ENCODE measurements at regions not wholly inside any gene's neighbourhood (a gene's known extent, or its start where the extent isn't known, plus 50 kb on each side); places are given as distances from the start of the nearest gene placed in this dataset.

DNA sequence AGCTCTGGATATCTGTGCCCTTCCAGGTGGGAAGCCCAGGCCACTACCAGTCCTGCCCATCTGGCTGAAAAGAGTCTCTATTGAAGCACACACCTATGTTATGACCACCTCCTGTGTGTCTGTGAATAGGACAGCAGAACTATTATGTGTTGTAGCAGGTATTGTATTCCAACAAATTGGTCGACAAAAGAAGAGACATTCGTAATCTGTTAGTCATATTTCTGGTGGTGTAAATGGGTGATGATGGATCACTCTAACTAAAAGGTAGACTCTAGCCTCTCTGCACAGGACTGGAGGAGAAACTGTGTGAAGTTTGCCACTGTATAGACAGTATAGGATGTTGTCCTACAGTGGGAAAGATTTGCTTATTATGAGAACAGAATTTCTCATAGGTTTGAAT lies 416.1 kb downstream of the TMEM38B start:
- no peak for TF ChIP-seq TAF1 (IDR thresholded peaks at IDR 0.05; ENCODE audit: borderline replicate concordance, insufficient read depth, low read length)
- TF ChIP-seq POLR2AphosphoS5 (IDR thresholded peaks at IDR 0.05; ENCODE audit: low read depth, low read length), result no peak
- TF ChIP-seq, protein P1, sequence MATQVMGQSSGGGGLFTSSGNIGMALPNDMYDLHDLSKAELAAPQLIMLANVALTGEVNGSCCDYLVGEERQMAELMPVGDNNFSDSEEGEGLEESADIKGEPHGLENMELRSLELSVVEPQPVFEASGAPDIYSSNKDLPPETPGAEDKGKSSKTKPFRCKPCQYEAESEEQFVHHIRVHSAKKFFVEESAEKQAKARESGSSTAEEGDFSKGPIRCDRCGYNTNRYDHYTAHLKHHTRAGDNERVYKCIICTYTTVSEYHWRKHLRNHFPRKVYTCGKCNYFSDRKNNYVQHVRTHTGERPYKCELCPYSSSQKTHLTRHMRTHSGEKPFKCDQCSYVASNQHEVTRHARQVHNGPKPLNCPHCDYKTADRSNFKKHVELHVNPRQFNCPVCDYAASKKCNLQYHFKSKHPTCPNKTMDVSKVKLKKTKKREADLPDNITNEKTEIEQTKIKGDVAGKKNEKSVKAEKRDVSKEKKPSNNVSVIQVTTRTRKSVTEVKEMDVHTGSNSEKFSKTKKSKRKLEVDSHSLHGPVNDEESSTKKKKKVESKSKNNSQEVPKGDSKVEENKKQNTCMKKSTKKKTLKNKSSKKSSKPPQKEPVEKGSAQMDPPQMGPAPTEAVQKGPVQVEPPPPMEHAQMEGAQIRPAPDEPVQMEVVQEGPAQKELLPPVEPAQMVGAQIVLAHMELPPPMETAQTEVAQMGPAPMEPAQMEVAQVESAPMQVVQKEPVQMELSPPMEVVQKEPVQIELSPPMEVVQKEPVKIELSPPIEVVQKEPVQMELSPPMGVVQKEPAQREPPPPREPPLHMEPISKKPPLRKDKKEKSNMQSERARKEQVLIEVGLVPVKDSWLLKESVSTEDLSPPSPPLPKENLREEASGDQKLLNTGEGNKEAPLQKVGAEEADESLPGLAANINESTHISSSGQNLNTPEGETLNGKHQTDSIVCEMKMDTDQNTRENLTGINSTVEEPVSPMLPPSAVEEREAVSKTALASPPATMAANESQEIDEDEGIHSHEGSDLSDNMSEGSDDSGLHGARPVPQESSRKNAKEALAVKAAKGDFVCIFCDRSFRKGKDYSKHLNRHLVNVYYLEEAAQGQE (IDR thresholded peaks at IDR 0.05; ENCODE audit: insufficient read depth in 1 of 2, low read depth in 2 of 2, low read length in 2 of 2), result no peak
- no peak for TF ChIP-seq SIN3A (IDR thresholded peaks at IDR 0.05; ENCODE audit: borderline replicate concordance, insufficient read depth, low read length)
- no peak for TF ChIP-seq FOXP2 (optimal IDR thresholded peaks at IDR 0.05; ENCODE audit: borderline replicate concordance, extremely low read depth, extremely low read length, insufficient read depth)

- TF ChIP-seq FOXP2 (optimal IDR thresholded peaks at IDR 0.05; ENCODE audit: borderline replicate concordance, extremely low read depth, extremely low read length, insufficient read depth) (no peak), POLR2AphosphoS5 (IDR thresholded peaks at IDR 0.05; ENCODE audit: low read depth, low read length) (no peak), SIN3A (IDR thresholded peaks at IDR 0.05; ENCODE audit: borderline replicate concordance, insufficient read depth, low read length) (no peak), TAF1 (IDR thresholded peaks at IDR 0.05; ENCODE audit: borderline replicate concordance, insufficient read depth, low read length) (no peak)
- TF ChIP-seq, protein P1 (IDR thresholded peaks at IDR 0.05; ENCODE audit: insufficient read depth in 1 of 2, low read depth in 2 of 2, low read length in 2 of 2), result no peak
Observed at GRCh38 chr9:106111039-106111730, 416.8 kb downstream of the TMEM38B start.

- TF ChIP-seq TAF1 (IDR thresholded peaks at IDR 0.05; ENCODE audit: borderline replicate concordance, insufficient read depth, low read length) (no peak), POLR2AphosphoS5 (IDR thresholded peaks at IDR 0.05; ENCODE audit: low read depth, low read length) (no peak), SIN3A (IDR thresholded peaks at IDR 0.05; ENCODE audit: borderline replicate concordance, insufficient read depth, low read length) (no peak), FOXP2 (optimal IDR thresholded peaks at IDR 0.05; ENCODE audit: borderline replicate concordance, extremely low read depth, extremely low read length, insufficient read depth) (no peak)
- TF ChIP-seq, protein P1 (IDR thresholded peaks at IDR 0.05; ENCODE audit: insufficient read depth in 1 of 2, low read depth in 2 of 2, low read length in 2 of 2), result no peak
Observed at GRCh38 chr9:106112935-106113334, 418.6 kb downstream of the TMEM38B start.

DNA sequence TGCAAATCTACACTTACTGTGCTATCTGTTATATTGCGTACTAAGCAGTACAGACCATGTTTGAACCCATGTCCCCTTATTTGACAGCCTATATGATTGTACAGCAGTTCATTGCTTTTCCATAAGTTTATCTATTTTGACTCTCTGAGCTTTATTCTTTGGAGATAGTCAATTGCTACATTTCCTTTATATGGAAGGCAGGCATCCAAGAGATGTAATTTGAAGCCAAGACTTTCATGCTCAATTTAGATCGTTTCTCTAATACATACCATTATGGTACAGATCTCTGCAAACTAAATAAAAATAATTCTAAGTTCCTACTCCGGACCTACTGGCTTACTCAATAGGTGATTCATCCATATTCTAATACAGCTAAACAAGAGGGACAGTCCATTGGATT lies 424.8 kb downstream of the TMEM38B start:
- TF ChIP-seq SIN3A (IDR thresholded peaks at IDR 0.05; ENCODE audit: borderline replicate concordance, insufficient read depth, low read length) (no peak), POLR2AphosphoS5 (IDR thresholded peaks at IDR 0.05; ENCODE audit: low read depth, low read length) (no peak), TAF1 (IDR thresholded peaks at IDR 0.05; ENCODE audit: borderline replicate concordance, insufficient read depth, low read length) (no peak), FOXP2 (optimal IDR thresholded peaks at IDR 0.05; ENCODE audit: borderline replicate concordance, extremely low read depth, extremely low read length, insufficient read depth) (no peak)
- TF ChIP-seq, protein P1 (IDR thresholded peaks at IDR 0.05; ENCODE audit: insufficient read depth in 1 of 2, low read depth in 2 of 2, low read length in 2 of 2), result no peak

All from PFSK-1 (cell line).